A172 (cell line): ENCODE measurements at regions not wholly inside any gene's neighbourhood (a gene's known extent, or its start where the extent isn't known, plus 50 kb on each side); places are given as distances from the start of the nearest gene placed in this dataset.
"Not testable (repeated sequence)": the region's sequence is repeated elsewhere in the genome, so short reads cannot be mapped to it uniquely, and the experiment has no call there.

Source experiments
- DNase-seq: peaks from one replicate; pipeline ENCODE4 v3.0.0-alpha.2; 2015; ENCODE audit warnings: low spot score

DNA sequence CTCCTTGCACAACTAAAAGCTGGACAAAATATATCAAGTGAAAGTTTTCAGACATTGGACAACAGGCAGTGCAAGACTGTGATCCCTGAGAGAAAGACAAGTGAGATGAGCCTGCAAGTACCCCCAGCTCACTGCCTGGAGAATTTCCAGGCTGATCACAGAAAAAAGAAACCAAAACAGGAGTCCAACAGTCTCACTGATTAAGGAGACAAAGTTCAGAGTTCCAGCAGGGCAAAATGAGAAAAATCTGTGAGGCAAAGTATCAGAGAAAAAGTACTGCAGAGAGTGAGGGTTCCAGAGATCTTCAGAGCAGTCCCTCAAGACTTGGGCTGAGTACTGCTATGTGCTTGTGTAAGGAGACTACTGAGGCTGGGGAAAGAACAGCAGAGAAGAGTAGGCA, 56.0 kb upstream of the PRSS3 start:
- no peak for DNase-seq

DNA sequence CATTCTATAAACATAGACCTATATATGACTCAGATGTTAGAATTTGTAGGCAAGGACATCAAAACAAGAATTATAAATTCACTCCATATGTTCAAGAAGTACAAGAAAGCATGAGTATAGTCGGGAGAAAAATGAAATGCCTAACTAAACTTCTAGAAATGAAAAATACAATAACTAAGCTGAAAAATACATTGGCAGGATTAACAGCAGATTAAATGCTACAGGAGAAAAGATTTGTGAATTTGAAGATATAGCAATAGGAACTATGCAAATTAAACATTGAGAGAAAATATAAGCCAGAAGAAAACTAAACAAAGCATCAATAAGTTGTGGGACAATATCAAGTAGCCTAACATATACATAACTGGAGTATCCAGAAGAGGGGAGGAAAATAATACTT, 55.3 kb upstream of the PRSS3 start:
- DNase-seq, result no peak

DNA sequence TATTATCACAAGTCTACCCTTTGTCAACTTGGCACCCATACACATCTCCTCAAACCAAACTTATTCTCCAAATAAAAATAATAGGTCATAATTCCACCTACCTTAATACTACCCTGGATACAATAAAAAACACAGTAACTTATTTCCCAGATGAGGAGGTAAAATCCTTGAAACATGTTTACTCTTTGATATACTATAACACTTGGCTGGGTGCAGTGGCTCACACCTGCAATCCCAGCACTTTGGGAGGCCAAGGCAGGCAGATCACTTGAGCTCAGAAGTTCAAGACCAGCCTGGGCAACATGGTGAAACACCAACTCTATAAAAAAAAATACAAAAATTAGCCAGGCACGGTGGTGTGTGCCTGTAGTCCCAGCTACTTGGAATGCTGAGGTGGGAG, 54.4 kb upstream of the PRSS3 start:
- not testable (repeated sequence) for DNase-seq

DNA sequence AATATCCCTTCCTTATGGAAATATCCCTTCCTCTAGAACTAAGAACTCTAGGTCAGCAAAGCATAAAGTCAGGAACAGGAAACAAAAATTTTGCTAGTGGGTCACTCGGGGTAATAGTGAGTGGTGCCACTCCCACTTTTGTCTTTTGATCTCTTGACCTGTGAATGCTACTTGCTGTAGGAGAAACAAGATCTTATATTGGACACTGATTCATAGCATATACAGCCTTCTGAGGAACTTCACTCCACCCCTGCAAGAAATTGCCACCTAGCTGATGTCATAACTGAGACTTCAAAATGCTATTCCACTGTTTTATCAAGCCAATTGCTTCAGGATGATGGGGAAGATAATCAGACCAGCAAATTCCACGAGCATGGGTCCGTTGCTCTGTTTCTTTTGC, 53.3 kb upstream of the PRSS3 start:
- DNase-seq, result no peak

DNA sequence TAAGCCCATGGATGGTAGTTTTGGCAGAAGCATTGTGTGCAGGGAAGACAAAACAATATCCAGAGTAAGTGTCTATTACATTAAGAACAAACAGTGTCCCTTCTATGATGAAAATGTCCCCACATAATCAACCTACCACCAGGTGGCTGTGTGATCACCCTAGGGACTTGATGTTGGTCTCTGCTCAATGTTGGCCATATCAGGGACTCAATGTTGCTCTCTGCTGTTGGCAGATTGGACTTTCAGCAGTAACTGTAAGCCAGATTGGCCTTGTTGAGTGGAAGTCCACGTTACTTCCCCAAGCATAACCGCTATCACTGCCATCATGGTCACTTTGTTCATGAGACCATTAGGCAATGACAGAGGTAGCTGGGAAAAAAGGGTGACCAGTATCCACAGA, 52.8 kb upstream of the PRSS3 start:
- DNase-seq, result no peak
